HUES6 (cell line): ENCODE measurements at regions not wholly inside any gene's neighbourhood (a gene's known extent, or its start where the extent isn't known, plus 50 kb on each side); places are given as distances from the start of the nearest gene placed in this dataset.

Source experiments
- H3K27ac ChIP-seq: 2 replicates; pipeline ENCODE4 v1.7.0; 2013; ENCODE audit warnings: low read depth, mild to moderate bottlenecking, low read length, inconsistent platforms
- H3K27me3 ChIP-seq: 2 replicates; pipeline ENCODE4 v1.6.1; 2013; ENCODE audit warnings: low read length; ENCODE audit not compliant: control insufficient read depth, insufficient read depth
- H3K36me3 ChIP-seq: 2 replicates; pipeline ENCODE4 v1.6.1; 2013; ENCODE audit warnings: low read length; ENCODE audit not compliant: control insufficient read depth, insufficient read depth
- H3K4me1 ChIP-seq: 2 replicates; pipeline ENCODE4 v1.6.1; 2013; ENCODE audit warnings: low read length; ENCODE audit not compliant: control insufficient read depth, insufficient read depth
- H3K4me3 ChIP-seq: 2 replicates; pipeline ENCODE4 v1.5.1; 2013; ENCODE audit warnings: low read depth, low read length
- H3K9ac ChIP-seq: one replicate; pipeline ENCODE4 v1.6.1; 2013; ENCODE audit warnings: mild to moderate bottlenecking, low read length
- H3K9me3 ChIP-seq: 2 replicates; pipeline ENCODE4 v1.6.1; 2013; ENCODE audit warnings: low read depth, low read length; ENCODE audit not compliant: control insufficient read depth, insufficient read depth

- H3K27ac ChIP-seq, result no peak overlapping the region
Observed at GRCh38 chr2:60400462-60401246, 152.8 kb downstream of the BCL11A start.

GRCh38 chr2:60394463-60394862 is 159.0 kb downstream of the BCL11A start:
- Histone ChIP-seq H3K27me3 (no peaks in the 10 kb centered on the region), H3K36me3 (no peaks in the 10 kb centered on the region), H3K27ac (no peak overlapping the region), H3K4me1 (no peaks in the 10 kb centered on the region), H3K9ac (no peak overlapping the region), H3K4me3 (no peak overlapping the region), H3K9me3 (no peaks in the 10 kb centered on the region)

More at GRCh38 chr2:60400462-60401246, 152.8 kb downstream of the BCL11A start:
- H3K36me3 ChIP-seq, result no peaks in the 10 kb centered on the region
- H3K9ac ChIP-seq, result no peak overlapping the region
- peaks cover 5% of the 10 kb centered on the region; the same call in 1 of the 2 replicates for H3K4me1 ChIP-seq
- H3K4me3 ChIP-seq, result no peak overlapping the region
- H3K27me3 ChIP-seq, result no peaks in the 10 kb centered on the region
- no peaks in the 10 kb centered on the region for H3K9me3 ChIP-seq

- H3K27me3 ChIP-seq, result peaks cover 8% of the 10 kb centered on the region; the same call in 1 of the 2 replicates
- H3K27ac ChIP-seq, result no peak overlapping the region
- no peaks in the 10 kb centered on the region for H3K36me3 ChIP-seq
- no peaks in the 10 kb centered on the region for H3K9me3 ChIP-seq
- H3K4me1 ChIP-seq, result no peaks in the 10 kb centered on the region
- no peak overlapping the region for H3K4me3 ChIP-seq
- no peak overlapping the region for H3K9ac ChIP-seq
Observed at GRCh38 chr2:60391649-60392375, 161.6 kb downstream of the BCL11A start.

- no peak overlapping the region for H3K9ac ChIP-seq
- no peaks in the 10 kb centered on the region for H3K4me1 ChIP-seq
- no peak overlapping the region for H3K4me3 ChIP-seq
- no peaks in the 10 kb centered on the region for H3K36me3 ChIP-seq
- H3K27me3 ChIP-seq, result peaks cover 8% of the 10 kb centered on the region; the same call in 1 of the 2 replicates
- H3K27ac ChIP-seq, result no peak overlapping the region
- H3K9me3 ChIP-seq, result no peaks in the 10 kb centered on the region
Observed at GRCh38 chr2:60391230-60391629, 162.2 kb downstream of the BCL11A start.

- H3K36me3 ChIP-seq, result no peaks in the 10 kb centered on the region
- H3K9me3 ChIP-seq, result no peaks in the 10 kb centered on the region
- peaks cover 12% of the 10 kb centered on the region for H3K4me1 ChIP-seq
- H3K27ac ChIP-seq, result no peak overlapping the region
- no peak overlapping the region for H3K9ac ChIP-seq
- H3K4me3 ChIP-seq, result no peak overlapping the region
- H3K27me3 ChIP-seq, result peaks cover 8% of the 10 kb centered on the region; the same call in 1 of the 2 replicates
Observed at GRCh38 chr2:60386436-60386835, 167.0 kb downstream of the BCL11A start.

- H3K27ac ChIP-seq, result no peak overlapping the region
- peaks cover 8% of the 10 kb centered on the region; the same call in 1 of the 2 replicates for H3K27me3 ChIP-seq
- peaks cover 12% of the 10 kb centered on the region for H3K4me1 ChIP-seq
- H3K36me3 ChIP-seq, result no peaks in the 10 kb centered on the region
- H3K9me3 ChIP-seq, result no peaks in the 10 kb centered on the region
- no peak overlapping the region for H3K9ac ChIP-seq
- H3K4me3 ChIP-seq, result no peak overlapping the region
Observed at GRCh38 chr2:60385648-60386047, 167.8 kb downstream of the BCL11A start.

- H3K9ac ChIP-seq, result no peak overlapping the region
- H3K27me3 ChIP-seq, result peaks cover 8% of the 10 kb centered on the region; the same call in 1 of the 2 replicates
- H3K27ac ChIP-seq, result no peak overlapping the region
Observed at GRCh38 chr2:60383401-60384143, 169.9 kb downstream of the BCL11A start.

GRCh38 chr2:60380411-60380810 is 173.0 kb downstream of the BCL11A start:
- Histone ChIP-seq H3K27me3 (no peaks in the 10 kb centered on the region), H3K36me3 (no peaks in the 10 kb centered on the region), H3K4me3 (no peak overlapping the region), H3K9me3 (no peaks in the 10 kb centered on the region), H3K9ac (no peak overlapping the region), H3K4me1 (peaks cover 21% of the 10 kb centered on the region), H3K27ac (no peak overlapping the region)

More at GRCh38 chr2:60383401-60384143, 169.9 kb downstream of the BCL11A start:
- no peaks in the 10 kb centered on the region for H3K9me3 ChIP-seq
- H3K36me3 ChIP-seq, result no peaks in the 10 kb centered on the region
- peaks cover 12% of the 10 kb centered on the region for H3K4me1 ChIP-seq
- H3K4me3 ChIP-seq, result no peak overlapping the region

- H3K4me1 ChIP-seq, result peaks cover 25% of the 10 kb centered on the region
- no peak overlapping the region for H3K27ac ChIP-seq
- H3K9me3 ChIP-seq, result no peaks in the 10 kb centered on the region
- H3K36me3 ChIP-seq, result no peaks in the 10 kb centered on the region
- no peaks in the 10 kb centered on the region for H3K27me3 ChIP-seq
- no peak overlapping the region for H3K4me3 ChIP-seq
- H3K9ac ChIP-seq, result no peak overlapping the region
Observed at GRCh38 chr2:60379684-60380083, 173.8 kb downstream of the BCL11A start.

- Histone ChIP-seq H3K9ac (no peak overlapping the region), H3K4me1 (peaks cover 25% of the 10 kb centered on the region), H3K27me3 (no peaks in the 10 kb centered on the region), H3K36me3 (no peaks in the 10 kb centered on the region), H3K9me3 (no peaks in the 10 kb centered on the region), H3K4me3 (no peak overlapping the region), H3K27ac (no peak overlapping the region)
Observed at GRCh38 chr2:60379216-60379615, 174.2 kb downstream of the BCL11A start.
